ENCODE measurements at regions not wholly inside any gene's neighbourhood (a gene's known extent, or its start where the extent isn't known, plus 50 kb on each side); places are given as distances from the start of the nearest gene placed in this dataset.
"Not testable (repeated sequence)": the region's sequence is repeated elsewhere in the genome, so short reads cannot be mapped to it uniquely, and the experiment has no call there.

DNA sequence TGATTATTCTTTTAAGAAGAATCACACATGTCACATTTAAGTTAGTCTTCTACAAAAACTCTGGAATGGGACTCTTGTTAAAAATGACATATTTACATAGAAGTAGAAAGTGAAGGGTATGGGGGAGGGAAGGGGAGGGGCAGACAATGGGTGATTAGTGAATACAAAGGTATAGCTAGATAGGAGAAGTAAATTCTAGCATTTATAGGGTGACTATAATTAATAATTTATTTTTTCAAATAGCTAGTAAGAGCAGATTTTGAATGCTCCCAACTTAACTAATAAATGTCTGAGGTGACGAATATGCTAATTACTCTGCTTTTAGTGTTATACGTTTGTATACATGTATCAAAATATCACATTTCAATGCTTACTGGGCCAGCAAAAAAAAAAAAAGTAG is 59.4 kb downstream of the BLTP3B start:
- H3K4me1 ChIP-seq (ENCODE audit: control insufficient read depth, insufficient read depth, low read length) = no peaks in the 10 kb centered on the region
- H3K27me3 ChIP-seq (replicated peaks; ENCODE audit: control insufficient read depth, insufficient read depth, low read length) = no peaks in the 10 kb centered on the region
- peaks cover 50% of the 10 kb centered on the region for H3K36me3 ChIP-seq (ENCODE audit: control insufficient read depth, insufficient read depth, low read length, severe bottlenecking)
- H3K4me3 ChIP-seq (ENCODE audit: low read length) = no peak overlapping the region
- DNase-seq (ENCODE audit: low read depth) = no peak
- H3K9ac ChIP-seq (ENCODE audit: low read length) = no peak overlapping the region
- no peaks in the 10 kb centered on the region for H3K9me3 ChIP-seq (ENCODE audit: control insufficient read depth, low read length)

DNA sequence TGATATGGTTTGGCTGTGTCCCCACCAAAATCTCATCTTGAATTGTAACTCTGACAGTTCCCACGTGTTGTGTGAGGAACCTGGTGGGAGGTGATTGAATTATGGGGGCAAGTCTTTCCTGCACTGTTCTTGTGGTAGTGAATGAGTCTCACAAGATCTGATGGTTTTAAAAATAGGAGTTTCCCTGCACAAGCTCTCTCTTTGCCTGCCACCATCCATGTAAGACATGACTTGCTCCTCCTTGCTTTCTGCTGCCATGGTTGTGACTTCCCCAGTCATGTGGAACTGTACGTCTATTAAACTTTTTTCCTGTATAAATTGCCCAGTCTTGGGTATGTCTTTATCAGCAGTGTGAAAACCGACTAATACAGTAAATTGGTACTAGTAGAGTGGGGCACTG is 63.9 kb downstream of the BLTP3B start:
- not testable (repeated sequence) for H3K4me3 ChIP-seq (ENCODE audit: low read length); H3K9me3 ChIP-seq (ENCODE audit: control insufficient read depth, low read length); DNase-seq (ENCODE audit: low read depth); H3K27me3 ChIP-seq (replicated peaks; ENCODE audit: control insufficient read depth, insufficient read depth, low read length); H3K9ac ChIP-seq (ENCODE audit: low read length); H3K4me1 ChIP-seq (ENCODE audit: control insufficient read depth, insufficient read depth, low read length)
- H3K36me3 ChIP-seq (ENCODE audit: control insufficient read depth, insufficient read depth, low read length, severe bottlenecking) = peaks cover 52% of the 10 kb centered on the region

DNA sequence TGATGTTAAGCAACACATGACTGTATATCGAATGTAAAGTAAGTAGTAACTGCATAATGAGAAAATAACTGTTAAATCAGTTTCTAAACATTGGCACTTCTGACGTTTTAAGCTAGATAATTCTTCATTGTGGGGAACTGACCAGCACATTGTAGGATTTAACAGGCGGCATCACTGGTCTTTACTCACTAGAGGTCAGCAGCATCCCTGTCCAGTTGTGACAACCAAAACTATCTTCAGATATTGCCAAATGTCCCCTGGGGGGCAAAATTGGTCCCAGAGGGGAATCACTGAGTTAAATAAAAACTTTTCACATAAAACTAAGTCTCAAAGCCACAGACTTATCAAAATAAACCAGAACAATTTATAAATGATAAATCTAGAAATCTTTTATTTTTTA is 65.3 kb downstream of the BLTP3B start:
- no peak overlapping the region for H3K9ac ChIP-seq (ENCODE audit: low read length)
- no peak overlapping the region for H3K4me3 ChIP-seq (ENCODE audit: low read length)
- peak; percentile 40 for DNase-seq (ENCODE audit: low read depth)
- no peaks in the 10 kb centered on the region for H3K27me3 ChIP-seq (replicated peaks; ENCODE audit: control insufficient read depth, insufficient read depth, low read length)
- peaks cover 42% of the 10 kb centered on the region for H3K36me3 ChIP-seq (ENCODE audit: control insufficient read depth, insufficient read depth, low read length, severe bottlenecking)
- no peaks in the 10 kb centered on the region for H3K9me3 ChIP-seq (ENCODE audit: control insufficient read depth, low read length)
- H3K4me1 ChIP-seq (ENCODE audit: control insufficient read depth, insufficient read depth, low read length) = no peaks in the 10 kb centered on the region

DNA sequence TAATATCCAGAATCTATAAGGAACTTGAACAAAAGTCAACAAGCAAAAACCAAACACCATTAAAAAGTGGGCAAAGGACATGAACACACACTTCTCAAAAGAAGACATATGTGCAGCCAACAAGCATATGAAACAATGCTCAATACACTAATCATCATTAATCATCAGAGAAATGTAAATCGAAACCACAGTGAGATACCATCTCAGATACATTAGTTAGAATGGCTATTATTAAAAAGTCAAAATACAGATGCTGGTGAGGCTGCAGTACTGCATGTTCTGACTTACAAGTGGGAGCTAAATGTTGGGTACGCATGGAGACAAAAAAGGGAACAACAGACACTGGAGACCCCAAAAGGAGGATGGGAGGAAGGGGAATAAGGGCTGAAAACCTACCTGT is 67.1 kb downstream of the BLTP3B start:
- Histone ChIP-seq H3K36me3 (ENCODE audit: control insufficient read depth, insufficient read depth, low read length, severe bottlenecking) (peaks cover 29% of the 10 kb centered on the region), H3K9me3 (ENCODE audit: control insufficient read depth, low read length) (no peaks in the 10 kb centered on the region), H3K27me3 (replicated peaks; ENCODE audit: control insufficient read depth, insufficient read depth, low read length) (no peaks in the 10 kb centered on the region), H3K9ac (ENCODE audit: low read length) (no peak overlapping the region), H3K4me1 (ENCODE audit: control insufficient read depth, insufficient read depth, low read length) (no peaks in the 10 kb centered on the region), H3K4me3 (ENCODE audit: low read length) (no peak overlapping the region)
- no peak for DNase-seq (ENCODE audit: low read depth)

DNA sequence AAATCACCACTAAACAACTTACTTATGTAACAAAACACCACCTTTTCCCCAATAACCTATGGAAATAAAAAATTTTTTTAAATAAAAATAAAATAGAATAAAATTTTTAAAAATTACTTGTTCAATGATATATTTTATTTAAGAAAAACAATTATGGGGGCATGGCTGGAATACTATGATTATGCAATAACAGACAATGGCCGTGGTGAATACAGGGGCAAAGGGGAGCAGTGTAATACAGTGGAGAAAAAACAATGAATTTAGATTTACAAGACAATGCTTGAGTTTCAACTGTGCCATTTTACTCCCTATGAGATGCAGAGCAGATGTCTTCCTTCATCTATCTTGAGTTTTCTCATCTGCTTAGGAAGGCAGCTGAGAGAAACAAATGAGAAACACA is 72.9 kb downstream of the BLTP3B start:
- Histone ChIP-seq H3K4me3 (ENCODE audit: low read length) (no peak overlapping the region), H3K9me3 (ENCODE audit: control insufficient read depth, low read length) (peaks cover 6% of the 10 kb centered on the region), H3K4me1 (ENCODE audit: control insufficient read depth, insufficient read depth, low read length) (no peaks in the 10 kb centered on the region), H3K27me3 (replicated peaks; ENCODE audit: control insufficient read depth, insufficient read depth, low read length) (no peaks in the 10 kb centered on the region), H3K9ac (ENCODE audit: low read length) (no peak overlapping the region), H3K36me3 (ENCODE audit: control insufficient read depth, insufficient read depth, low read length, severe bottlenecking) (peaks cover 31% of the 10 kb centered on the region)
- no peak for DNase-seq (ENCODE audit: low read depth)

DNA sequence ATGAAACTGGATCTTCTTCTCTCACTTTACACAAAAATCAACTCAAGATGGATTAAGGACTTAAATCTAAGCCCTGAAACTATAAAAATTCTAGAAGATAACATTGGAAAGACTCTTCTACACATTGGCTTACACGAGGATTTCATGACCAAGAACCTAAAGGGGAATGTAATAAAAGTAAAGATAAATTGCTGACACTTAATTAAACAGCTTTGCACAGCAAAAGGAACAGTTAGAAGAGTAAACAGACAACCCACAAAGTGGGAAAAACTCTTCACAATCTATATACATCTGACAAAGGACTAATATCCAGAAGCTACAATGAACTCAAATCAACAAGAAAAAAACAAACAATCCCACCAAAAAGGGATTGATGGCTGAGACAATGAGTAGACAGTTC is 74.4 kb downstream of the BLTP3B start:
- DNase-seq (ENCODE audit: low read depth) = no peak
- Histone ChIP-seq H3K9me3 (ENCODE audit: control insufficient read depth, low read length) (peaks cover 6% of the 10 kb centered on the region), H3K4me1 (ENCODE audit: control insufficient read depth, insufficient read depth, low read length) (no peaks in the 10 kb centered on the region), H3K27me3 (replicated peaks; ENCODE audit: control insufficient read depth, insufficient read depth, low read length) (no peaks in the 10 kb centered on the region), H3K9ac (ENCODE audit: low read length) (no peak overlapping the region), H3K36me3 (ENCODE audit: control insufficient read depth, insufficient read depth, low read length, severe bottlenecking) (peaks cover 35% of the 10 kb centered on the region), H3K4me3 (ENCODE audit: low read length) (no peak overlapping the region)

DNA sequence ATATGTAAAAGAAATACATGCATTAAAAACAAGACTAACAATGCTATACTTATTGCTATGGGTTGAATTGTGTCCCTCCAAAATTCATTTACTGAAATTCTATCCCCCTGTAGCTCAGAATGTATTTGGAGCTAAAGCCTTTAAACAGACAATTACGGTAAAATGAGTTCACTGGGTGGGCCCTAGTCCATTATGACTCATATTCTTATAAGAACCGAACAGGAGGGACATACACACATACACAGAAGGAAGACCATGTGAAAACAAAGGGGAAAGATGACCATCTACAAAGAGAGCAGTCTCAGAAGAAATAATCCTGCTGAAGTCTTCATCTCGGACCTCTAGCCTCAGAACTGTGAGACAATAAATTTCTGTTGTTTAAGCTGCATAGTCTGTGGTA is 77.1 kb upstream of the ANKS1B start:
- Histone ChIP-seq H3K27me3 (replicated peaks; ENCODE audit: control insufficient read depth, insufficient read depth, low read length) (no peaks in the 10 kb centered on the region), H3K4me3 (ENCODE audit: low read length) (no peak overlapping the region), H3K9ac (ENCODE audit: low read length) (no peak overlapping the region), H3K4me1 (ENCODE audit: control insufficient read depth, insufficient read depth, low read length) (peaks cover 10% of the 10 kb centered on the region), H3K9me3 (ENCODE audit: control insufficient read depth, low read length) (peaks cover 2% of the 10 kb centered on the region), H3K36me3 (ENCODE audit: control insufficient read depth, insufficient read depth, low read length, severe bottlenecking) (peaks cover 26% of the 10 kb centered on the region)
- peak; percentile 30 for DNase-seq (ENCODE audit: low read depth)

DNA sequence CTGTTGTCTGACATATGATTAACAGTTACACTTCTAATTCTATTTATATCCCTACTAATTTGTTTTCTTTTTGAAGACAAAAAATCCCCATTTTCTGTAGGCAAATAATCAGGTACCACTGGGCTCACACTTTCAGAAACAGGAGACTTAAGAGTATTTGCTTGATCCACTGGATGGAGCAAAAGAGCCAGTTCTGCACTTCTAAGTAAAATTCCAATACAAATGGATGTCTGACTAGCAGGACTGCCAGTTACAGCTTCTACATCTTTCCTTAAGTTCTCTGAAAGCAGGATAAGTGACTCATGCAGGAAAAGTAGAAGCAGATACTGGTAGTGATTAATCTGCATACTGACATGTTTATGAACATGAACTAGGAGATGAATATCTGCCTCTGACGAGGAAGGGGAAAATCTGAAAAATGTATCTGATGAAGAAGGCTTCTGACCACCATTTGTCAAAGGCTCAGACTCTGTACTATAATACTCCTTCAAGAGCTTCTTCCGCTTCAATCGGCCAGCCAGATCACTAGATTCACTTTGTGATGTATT is 73.8 kb upstream of the ANKS1B start:
- Histone ChIP-seq H3K4me1 (ENCODE audit: control insufficient read depth, insufficient read depth, low read length) (peaks cover 10% of the 10 kb centered on the region), H3K9me3 (ENCODE audit: control insufficient read depth, low read length) (no peaks in the 10 kb centered on the region), H3K9ac (ENCODE audit: low read length) (peak overlapping the region; percentile 32), H3K27me3 (replicated peaks; ENCODE audit: control insufficient read depth, insufficient read depth, low read length) (no peaks in the 10 kb centered on the region), H3K36me3 (ENCODE audit: control insufficient read depth, insufficient read depth, low read length, severe bottlenecking) (peaks cover 41% of the 10 kb centered on the region), H3K4me3 (ENCODE audit: low read length) (no peak overlapping the region)
- DNase-seq (ENCODE audit: low read depth) = peak; percentile 78

DNA sequence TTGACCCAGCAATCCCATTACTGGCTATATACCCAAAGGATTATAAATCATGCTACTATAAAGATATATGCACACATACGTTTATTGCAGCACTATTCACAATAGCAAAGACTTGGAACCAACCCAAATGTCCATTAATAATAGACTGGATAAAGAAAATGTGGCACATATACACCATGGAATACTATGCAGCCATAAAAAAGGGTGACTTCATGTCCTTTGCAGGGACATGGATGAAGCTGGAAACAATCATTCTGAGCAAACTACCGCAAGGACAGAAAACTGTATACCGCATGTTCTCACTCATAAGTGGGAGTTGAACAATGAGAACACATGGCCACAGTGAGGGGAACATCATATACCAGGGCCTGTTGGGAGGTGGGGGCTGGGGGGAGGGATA is 61.5 kb upstream of the ANKS1B start:
- not testable (repeated sequence) for H3K9ac ChIP-seq (ENCODE audit: low read length); H3K9me3 ChIP-seq (ENCODE audit: control insufficient read depth, low read length); H3K4me3 ChIP-seq (ENCODE audit: low read length); DNase-seq (ENCODE audit: low read depth); H3K27me3 ChIP-seq (replicated peaks; ENCODE audit: control insufficient read depth, insufficient read depth, low read length); H3K4me1 ChIP-seq (ENCODE audit: control insufficient read depth, insufficient read depth, low read length)
- peaks cover 52% of the 10 kb centered on the region for H3K36me3 ChIP-seq (ENCODE audit: control insufficient read depth, insufficient read depth, low read length, severe bottlenecking)

DNA sequence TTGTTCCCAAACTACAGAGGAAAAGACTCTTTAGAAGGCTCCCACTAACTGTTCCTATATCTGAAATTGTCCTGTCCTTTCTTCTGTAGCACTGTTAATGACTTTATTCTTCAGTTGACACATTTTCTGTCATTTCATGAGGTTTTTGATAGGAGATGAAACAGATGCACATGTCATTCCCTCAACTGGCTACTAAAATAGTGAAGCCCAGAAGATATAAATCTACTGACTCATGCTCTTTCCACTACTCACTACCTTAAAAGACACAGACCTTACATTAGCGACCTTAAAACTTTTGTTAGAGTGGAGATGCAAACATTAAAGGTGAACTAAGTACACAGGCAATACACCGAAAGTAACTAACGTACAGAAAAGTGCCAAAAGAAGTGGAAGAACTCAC is 59.5 kb upstream of the ANKS1B start:
- no peaks in the 10 kb centered on the region for H3K4me1 ChIP-seq (ENCODE audit: control insufficient read depth, insufficient read depth, low read length)
- no peak for DNase-seq (ENCODE audit: low read depth)
- H3K4me3 ChIP-seq (ENCODE audit: low read length) = no peak overlapping the region
- H3K27me3 ChIP-seq (replicated peaks; ENCODE audit: control insufficient read depth, insufficient read depth, low read length) = no peaks in the 10 kb centered on the region
- H3K9me3 ChIP-seq (ENCODE audit: control insufficient read depth, low read length) = no peaks in the 10 kb centered on the region
- H3K9ac ChIP-seq (ENCODE audit: low read length) = no peak overlapping the region
- H3K36me3 ChIP-seq (ENCODE audit: control insufficient read depth, insufficient read depth, low read length, severe bottlenecking) = peaks cover 40% of the 10 kb centered on the region

DNA sequence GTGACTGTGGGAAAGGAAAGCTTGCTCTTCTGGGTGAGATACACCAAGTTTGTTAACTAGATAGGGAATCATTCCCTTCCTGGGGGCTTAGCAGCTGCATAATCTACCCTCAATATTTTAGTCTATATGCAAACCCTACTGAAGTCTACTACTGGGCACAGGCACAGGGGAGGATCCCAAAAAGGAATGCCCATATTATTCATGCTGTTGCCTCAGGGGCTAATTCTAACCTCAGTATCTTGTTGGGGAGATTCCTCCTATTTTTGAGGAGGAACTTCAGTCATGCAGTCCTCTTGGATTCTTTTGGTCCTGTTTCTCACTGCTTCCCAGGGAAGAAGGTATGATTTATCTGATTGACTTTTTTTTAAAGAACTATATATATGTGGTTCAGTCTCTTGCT is 58.9 kb upstream of the ANKS1B start:
- Histone ChIP-seq H3K4me3 (ENCODE audit: low read length) (no peak overlapping the region), H3K4me1 (ENCODE audit: control insufficient read depth, insufficient read depth, low read length) (no peaks in the 10 kb centered on the region), H3K9ac (ENCODE audit: low read length) (no peak overlapping the region), H3K27me3 (replicated peaks; ENCODE audit: control insufficient read depth, insufficient read depth, low read length) (no peaks in the 10 kb centered on the region), H3K36me3 (ENCODE audit: control insufficient read depth, insufficient read depth, low read length, severe bottlenecking) (peaks cover 40% of the 10 kb centered on the region), H3K9me3 (ENCODE audit: control insufficient read depth, low read length) (no peaks in the 10 kb centered on the region)
- peak; percentile 24 for DNase-seq (ENCODE audit: low read depth)

All from adipocyte (in vitro differentiated cells).